ENCODE measurements at regions not wholly inside any gene's neighbourhood (a gene's known extent, or its start where the extent isn't known, plus 50 kb on each side); places are given as distances from the start of the nearest gene placed in this dataset.

- TF ChIP-seq POLR2A (IDR thresholded peaks at IDR 0.05), result no peak
- no peak for TF ChIP-seq CTCF (IDR thresholded peaks at IDR 0.05)
These were observed 60.0 kb downstream of the DMAC1 start for GRCh38 chr9:7739595-7739994.

Measured in right lobe of liver (tissue), 4 donors.